H1 (cell line): ENCODE measurements at regions not wholly inside any gene's neighbourhood (a gene's known extent, or its start where the extent isn't known, plus 50 kb on each side); places are given as distances from the start of the nearest gene placed in this dataset.

ENCODE experiments used
- CTCF ChIA-PET: fragments of 300-600 bp; sonication (Branson Sonifier 250); formaldehyde crosslinking; loops from one replicate; lab custom pipeline; 2021; ENCODE audit not compliant: partially characterized antibody; lab: Charles Lee
- POLR2A ChIA-PET: fragments of 300-600 bp; sonication (Branson Sonifier 250); formaldehyde crosslinking; loops from one replicate; lab custom pipeline; 2021; ENCODE audit warnings: inconsistent platforms; ENCODE audit not compliant: partially characterized antibody; lab: Charles Lee
- DNase-seq, 2 experiments: peaks; one replicate each; pipeline versions ENCODE4 v3.0.0 to v3.0.0-alpha.2; 2010 to 2022; ENCODE audit warnings: low spot score in 2 of 2, low read depth in 1 of 2, mixed read lengths in 1 of 2
- FAIRE-seq: peaks from 2 replicates; lab custom pipeline; 2011; peaks lifted over from hg19 to GRCh38; lab: Jason Lieb, UNC
- H2AFZ ChIP-seq: 2 replicates; pipeline ENCODE4 v1.8.1; 2012; ENCODE audit warnings: low read length, inconsistent platforms
- H2AK5ac ChIP-seq: 2 replicates; pipeline ENCODE4 v1.6.1; 2013; ENCODE audit warnings: low read depth, low read length
- H2BK120ac ChIP-seq: replicated peaks from 2 replicates; pipeline ENCODE3; 2013; ENCODE audit warnings: low read depth, low read length, inconsistent platforms
- H2BK12ac ChIP-seq: 2 replicates; pipeline ENCODE4 v1.6.1; 2013; ENCODE audit warnings: low read depth, low read length
- H2BK15ac ChIP-seq: 2 replicates; pipeline ENCODE4 v1.6.1; 2013; ENCODE audit warnings: low read length
- H2BK20ac ChIP-seq: 2 replicates; pipeline ENCODE4 v1.6.1; 2013; ENCODE audit warnings: low read length
- H2BK5ac ChIP-seq: 2 replicates; pipeline ENCODE4 v1.6.1; 2013; ENCODE audit warnings: low read depth, low read length
- H3K14ac ChIP-seq: 2 replicates; pipeline ENCODE4 v1.6.1; 2013; ENCODE audit warnings: inconsistent platforms; ENCODE audit not compliant: insufficient read length
- H3K18ac ChIP-seq: 2 replicates; pipeline ENCODE4 v1.6.1; 2013; ENCODE audit warnings: low read length; ENCODE audit errors: extremely low read depth
- H3K23ac ChIP-seq: 2 replicates; pipeline ENCODE4 v1.6.1; 2013; ENCODE audit warnings: inconsistent platforms; ENCODE audit not compliant: insufficient read length
- H3K23me2 ChIP-seq: 2 replicates; pipeline ENCODE4 v1.6.1; 2013; ENCODE audit warnings: low read depth, low read length
- H3K27ac ChIP-seq: 2 replicates; pipeline ENCODE4 v1.6.1; 2011; ENCODE audit warnings: low read depth, low read length, inconsistent platforms
- H3K27me3 ChIP-seq, 4 experiments: replicated peaks in 1 of 4; 1 replicate in 1 of 4; 2 replicates in 3 of 4; pipeline versions ENCODE4 v1.6.1 to v1.8.1; 2011 to 2013; ENCODE audit warnings: low read length in 3 of 4, mild to moderate bottlenecking in 3 of 4, inconsistent platforms in 2 of 4, mixed read lengths in 2 of 4, moderate library complexity in 1 of 4; ENCODE audit not compliant: control insufficient read depth in 3 of 4, insufficient read depth in 3 of 4; ENCODE audit errors: extremely low read depth in 1 of 4
- H3K36me3 ChIP-seq, 4 experiments: 2 replicates each; pipeline versions ENCODE4 v1.6.1 to v1.8.1; 2011 to 2013; ENCODE audit warnings: mild to moderate bottlenecking in 4 of 4, low read length in 3 of 4, moderate library complexity in 2 of 4, control low read depth in 1 of 4, inconsistent platforms in 1 of 4; ENCODE audit not compliant: insufficient read depth in 4 of 4, control insufficient read depth in 2 of 4
- H3K4ac ChIP-seq: replicated peaks from 2 replicates; pipeline ENCODE3; 2013; ENCODE audit warnings: low read length, low read depth, mixed read lengths, inconsistent platforms; ENCODE audit not compliant: insufficient read length
- H3K4me1 ChIP-seq, 4 experiments: replicated peaks in 1 of 4; 1 replicate in 1 of 4; 2 replicates in 3 of 4; pipeline versions ENCODE4 v1.6.1 to v1.8.1; 2011 to 2013; ENCODE audit warnings: low read length in 3 of 4, inconsistent platforms in 2 of 4, mixed read lengths in 1 of 4; ENCODE audit not compliant: insufficient read depth in 4 of 4, control insufficient read depth in 3 of 4
- H3K4me2 ChIP-seq, 2 experiments: 2 replicates each; pipeline versions ENCODE4 v1.6.1 to v1.8.1; 2011 to 2013; ENCODE audit warnings: low read depth in 2 of 2, low read length in 2 of 2, control low read depth in 1 of 2, inconsistent platforms in 1 of 2, mild to moderate bottlenecking in 1 of 2; ENCODE audit not compliant: insufficient read depth in 1 of 2
- H3K4me3 ChIP-seq, 4 experiments: fragments of 200-600, 300-600 bp in 1 of 4; sonication (generic), shearing (Covaris generic), sonication (Bioruptor Twin) in 1 of 4; 2 replicates each; pipeline versions ENCODE4 v1.5.1 to v1.8.1; 2011 to 2016; ENCODE audit warnings: low read length in 4 of 4, low read depth in 3 of 4, control low read depth in 2 of 4, inconsistent platforms in 2 of 4, mild to moderate bottlenecking in 2 of 4, mixed read lengths in 1 of 4, moderate library complexity in 1 of 4; ENCODE audit not compliant: insufficient read depth in 2 of 4; ENCODE audit errors: extremely low read depth in 1 of 4
- H3K56ac ChIP-seq: replicated peaks from 2 replicates; pipeline ENCODE3; 2013; ENCODE audit warnings: low read depth, mild to moderate bottlenecking, mixed read lengths, low read length, inconsistent platforms; ENCODE audit not compliant: insufficient read length
- H3K79me1 ChIP-seq: 2 replicates; pipeline ENCODE4 v1.6.1; 2013; ENCODE audit warnings: low read depth, low read length, control low read depth
- H3K79me2 ChIP-seq, 2 experiments: 2 replicates each; pipeline versions ENCODE4 v1.6.1 to v1.8.1; 2012 to 2013; ENCODE audit warnings: low read length in 2 of 2, mild to moderate bottlenecking in 2 of 2, inconsistent platforms in 1 of 2; ENCODE audit not compliant: insufficient read depth in 2 of 2, control insufficient read depth in 1 of 2
- H3K9ac ChIP-seq, 4 experiments: replicated peaks in 1 of 4; 1 replicate in 1 of 4; 2 replicates in 3 of 4; pipeline versions ENCODE4 v1.6.1 to v1.8.1; 2011 to 2013; ENCODE audit warnings: low read depth in 3 of 4, low read length in 3 of 4, control low read depth in 2 of 4, mild to moderate bottlenecking in 2 of 4, moderate library complexity in 2 of 4, inconsistent platforms in 1 of 4; ENCODE audit errors: extremely low read depth in 1 of 4
- H3K9me3 ChIP-seq, 2 experiments: 2 replicates each; pipeline versions ENCODE4 v1.6.1 to v1.8.1; 2012 to 2013; ENCODE audit warnings: mild to moderate bottlenecking in 2 of 2, moderate library complexity in 2 of 2, control low read depth in 1 of 2, inconsistent platforms in 1 of 2, low read depth in 1 of 2, low read length in 1 of 2, mixed read lengths in 1 of 2; ENCODE audit not compliant: insufficient read depth in 2 of 2
- H4K20me1 ChIP-seq, 2 experiments: replicated peaks in 1 of 2; 2 replicates each; pipeline versions ENCODE3 to v1.8.1; 2011 to 2013; ENCODE audit warnings: inconsistent platforms in 2 of 2, low read length in 2 of 2, mild to moderate bottlenecking in 1 of 2; ENCODE audit not compliant: insufficient read depth in 2 of 2, control insufficient read depth in 1 of 2
- H4K5ac ChIP-seq: 2 replicates; pipeline ENCODE4 v1.6.1; 2013; ENCODE audit warnings: low read length, low read depth, mixed read lengths, inconsistent platforms; ENCODE audit not compliant: insufficient read length
- H4K8ac ChIP-seq: 2 replicates; pipeline ENCODE4 v1.8.0; 2013; ENCODE audit warnings: mild to moderate bottlenecking, moderate library complexity, low read length, inconsistent platforms; ENCODE audit not compliant: insufficient read depth; ENCODE audit errors: extremely low read depth
- H4K91ac ChIP-seq: replicated peaks from 2 replicates; pipeline ENCODE3; 2013; ENCODE audit warnings: low read length, mixed read lengths, inconsistent platforms; ENCODE audit not compliant: insufficient read length
- BCL11A ChIP-seq, 2 experiments: IDR thresholded peaks; one replicate each; pipeline ENCODE4 v1.6.1; 2011; ENCODE audit warnings: low read depth in 2 of 2, low read length in 2 of 2, mild to moderate bottlenecking in 2 of 2
- E2F6 ChIP-seq: IDR thresholded peaks from 2 replicates; pipeline ENCODE4 v1.6.1; 2012; ENCODE audit warnings: inconsistent platforms
- JUND ChIP-seq: IDR thresholded peaks from 2 replicates; pipeline ENCODE4 v1.6.1; 2011; ENCODE audit warnings: mild to moderate bottlenecking, improper control_type of control experiment, low read length
- PHF8 ChIP-seq: fragments of 200-600 bp; sonication (generic); conservative IDR thresholded peaks from 2 replicates; pipeline ENCODE4 v1.7.1; 2012; ENCODE audit warnings: low read depth, mild to moderate bottlenecking, inconsistent platforms, low read length, moderate library complexity
- POLR2AphosphoS5 ChIP-seq: IDR thresholded peaks from 2 replicates; pipeline ENCODE4 v1.6.1; 2011; ENCODE audit warnings: low read depth, low read length
- RNF2 ChIP-seq: fragments of 200-900, 300-1000 bp; sonication (generic); IDR thresholded peaks from 2 replicates; pipeline ENCODE4 v1.7.1; 2016; ENCODE audit warnings: borderline replicate concordance, low read depth, mild to moderate bottlenecking, antibody characterized with exemption, low read length; ENCODE audit not compliant: poor library complexity, severe bottlenecking; ENCODE audit errors: missing control alignments
- SIN3A ChIP-seq, 2 experiments: IDR thresholded peaks in 1 of 2; conservative IDR thresholded peaks in 1 of 2; 2 replicates each; pipeline ENCODE4 v1.6.1; 2011 to 2012; ENCODE audit warnings: low read length in 2 of 2, improper control_type of control experiment in 1 of 2, low read depth in 1 of 2, mild to moderate bottlenecking in 1 of 2
- SUZ12 ChIP-seq: fragments of 200-600 bp; sonication (generic); IDR thresholded peaks from 2 replicates; pipeline ENCODE4 v1.6.1; 2012; ENCODE audit warnings: mild to moderate bottlenecking, inconsistent platforms, low read length, moderate library complexity, mixed read lengths
- TCF12 ChIP-seq: IDR thresholded peaks from 2 replicates; pipeline ENCODE4 v1.6.1; 2011; ENCODE audit warnings: low read depth, mild to moderate bottlenecking, low read length
- USF2 ChIP-seq: IDR thresholded peaks from 2 replicates; pipeline ENCODE4 v1.6.1; 2011; ENCODE audit warnings: low read length, improper control_type of control experiment
- YY1 ChIP-seq: IDR thresholded peaks from 2 replicates; pipeline ENCODE4 v1.6.1; 2011; ENCODE audit warnings: low read depth, mild to moderate bottlenecking, low read length
- WGBS, 2 experiments: shearing (Covaris generic) in 1 of 2; methylation state at CpG; one replicate each; pipeline versions ENCODE4 v1.1.6 to v1.1.7; 2013 to 2015; ENCODE audit warnings: low lambda C conversion rate in 2 of 2, mixed read lengths in 2 of 2, inconsistent platforms in 1 of 2, low coverage in 1 of 2, missing lambda C conversion rate in 1 of 2; ENCODE audit not compliant: insufficient replicate concordance in 2 of 2, insufficient coverage in 1 of 2, insufficient read length in 1 of 2; ENCODE audit errors: extremely low coverage in 1 of 2, missing lambda C conversion rate in 1 of 2; 5-methylcytosine and 5-hydroxymethylcytosine counted together

- Histone ChIP-seq H3K4me3 (no peak overlapping the region), H3K9me3 (peaks cover 0 to 5% of the 10 kb centered on the region in 2 experiments; a peak in 2 of 4 replicates), H4K20me1 (peaks cover 0 to 3% of the 10 kb centered on the region in 2 experiments), H2BK15ac (no peak overlapping the region), H3K79me2 (no peaks in the 10 kb centered on the region; a peak in 1 of 4 replicates), H2BK120ac (no peak overlapping the region), H3K79me1 (no peaks in the 10 kb centered on the region), H3K27me3 (no peaks in the 10 kb centered on the region; a peak in 1 of 7 replicates), H2BK12ac (no peak overlapping the region), H3K4me1 (no peaks in the 10 kb centered on the region), H4K5ac (no peak overlapping the region), H3K18ac (no peak overlapping the region), H3K9ac (no peak overlapping the region), H4K8ac (no peak overlapping the region), H3K27ac (no peak overlapping the region), H3K36me3 (no peaks in the 10 kb centered on the region), H2AFZ (no peak overlapping the region), H2BK20ac (no peak overlapping the region), H2AK5ac (no peak overlapping the region), H3K14ac (no peak overlapping the region), H3K4ac (no peak overlapping the region), H4K91ac (no peak overlapping the region), H2BK5ac (no peak overlapping the region), H3K23ac (no peak overlapping the region), H3K4me2 (no peak overlapping the region), H3K23me2 (no peaks in the 10 kb centered on the region), H3K56ac (no peak overlapping the region)
- ChIA-PET CTCF (interaction anchor here (1.6 kb wide), 1 partner anchor 13 kb away, joined by 5 read pairs; no protein-coding TSS in a partner anchor), POLR2A (no interaction called here)
- DNase-seq (no peak), FAIRE-seq (no peak)
- 94% methylated on average over 1 of the region's 1 CpG; no CpG with 5 or more reads in 1 of the 2 experiments for WGBS, 2 experiments
- TF ChIP-seq YY1 (no peak), RNF2 (no peak), JUND (no peak), USF2 (no peak), PHF8 (no peak), POLR2AphosphoS5 (no peak), SUZ12 (no peak), TCF12 (no peak), SIN3A (conservative IDR thresholded peaks at IDR 0.05 in 1 of 2, IDR thresholded peaks at IDR 0.05 in 1 of 2; ENCODE audit: low read depth in 1 of 2, low read length in 2 of 2) (no peak), BCL11A (IDR thresholded peaks at IDR 0.05; ENCODE audit: low read depth in 2 of 2, low read length in 2 of 2) (no peak), E2F6 (no peak)
These were observed 188.3 kb downstream of the BMP7 start for GRCh38 chr20:57078116-57078515.
